ENCODE measurements at regions not wholly inside any gene's neighbourhood (a gene's known extent, or its start where the extent isn't known, plus 50 kb on each side); places are given as distances from the start of the nearest gene placed in this dataset.
A peak's percentile ranks its signal among the peaks of the same experiment; 100 is the strongest.

- Histone ChIP-seq H3K4me3 (no peak overlapping the region), H3K36me3 (no peaks in the 10 kb centered on the region), H3K9me3 (no peaks in the 10 kb centered on the region), H3K27ac (peak overlapping the region; percentile 96), H3K27me3 (replicated peaks; ENCODE audit: insufficient read depth) (no peaks in the 10 kb centered on the region), H3K4me1 (ENCODE audit: control insufficient read depth in 1 of 2, low read depth in 2 of 2) (peaks cover 35 to 67% of the 10 kb centered on the region in 2 donors)
- DNase-seq (ENCODE audit: low spot score) = no peak
- no peak for ATAC-seq (ENCODE audit: insufficient number of reproducible peaks, low FRiP score, low read depth)
- no peak for TF ChIP-seq CTCF (IDR thresholded peaks at IDR 0.05)
These were observed 101.1 kb downstream of the FOXL1 start for GRCh38 chr16:86679490-86679889.

- no peaks in the 10 kb centered on the region for H3K27me3 ChIP-seq (replicated peaks; ENCODE audit: insufficient read depth)
- no peak for DNase-seq (ENCODE audit: low spot score)
- ATAC-seq (ENCODE audit: insufficient number of reproducible peaks, low FRiP score, low read depth) = peak; percentile 57
- H3K4me3 ChIP-seq = peak overlapping the region; percentile 71
- no peaks in the 10 kb centered on the region for H3K36me3 ChIP-seq
- peak overlapping the region; percentile 96 for H3K27ac ChIP-seq
- no peaks in the 10 kb centered on the region for H3K9me3 ChIP-seq
- peaks cover 35 to 67% of the 10 kb centered on the region in 2 donors for H3K4me1 ChIP-seq (ENCODE audit: control insufficient read depth in 1 of 2, low read depth in 2 of 2)
- TF ChIP-seq CTCF (IDR thresholded peaks at IDR 0.05) = no peak
These were observed 101.8 kb downstream of the FOXL1 start for GRCh38 chr16:86680162-86680561.

GRCh38 chr16:86680661-86681030 lies 102.3 kb downstream of the FOXL1 start:
- ATAC-seq (ENCODE audit: insufficient number of reproducible peaks, low FRiP score, low read depth) (no peak), DNase-seq (ENCODE audit: low spot score) (no peak)
- H3K36me3 ChIP-seq = no peaks in the 10 kb centered on the region
- no peaks in the 10 kb centered on the region for H3K9me3 ChIP-seq
- H3K27me3 ChIP-seq (replicated peaks; ENCODE audit: insufficient read depth) = no peaks in the 10 kb centered on the region
- peak overlapping the region; percentile 96 for H3K27ac ChIP-seq
- peaks cover 35 to 67% of the 10 kb centered on the region in 2 donors for H3K4me1 ChIP-seq (ENCODE audit: control insufficient read depth in 1 of 2, low read depth in 2 of 2)
- peak overlapping the region; percentile 71 for H3K4me3 ChIP-seq
- TF ChIP-seq CTCF (IDR thresholded peaks at IDR 0.05) = no peak

GRCh38 chr16:86681031-86681756 lies 102.8 kb downstream of the FOXL1 start:
- Histone ChIP-seq H3K27ac (peak overlapping the region; percentile 96), H3K4me1 (ENCODE audit: control insufficient read depth in 1 of 2, low read depth in 2 of 2) (peaks cover 34 to 61% of the 10 kb centered on the region in 2 donors), H3K4me3 (peak overlapping the region; percentile 71), H3K36me3 (no peaks in the 10 kb centered on the region), H3K9me3 (no peaks in the 10 kb centered on the region), H3K27me3 (replicated peaks; ENCODE audit: insufficient read depth) (no peaks in the 10 kb centered on the region)
- no peak for TF ChIP-seq CTCF (IDR thresholded peaks at IDR 0.05)
- peak; percentile 12 for ATAC-seq (ENCODE audit: insufficient number of reproducible peaks, low FRiP score, low read depth)
- DNase-seq (ENCODE audit: low spot score) = peak; percentile 50

- ATAC-seq (ENCODE audit: insufficient number of reproducible peaks, low FRiP score, low read depth) (no peak), DNase-seq (ENCODE audit: low spot score) (no peak)
- Histone ChIP-seq H3K4me1 (ENCODE audit: control insufficient read depth in 1 of 2, low read depth in 2 of 2) (peaks cover 28 to 56% of the 10 kb centered on the region in 2 donors), H3K36me3 (no peaks in the 10 kb centered on the region), H3K4me3 (peak overlapping the region; percentile 71), H3K9me3 (no peaks in the 10 kb centered on the region), H3K27me3 (replicated peaks; ENCODE audit: insufficient read depth) (no peaks in the 10 kb centered on the region), H3K27ac (peak overlapping the region; percentile 96)
- no peak for TF ChIP-seq CTCF (IDR thresholded peaks at IDR 0.05)
These were observed 103.4 kb downstream of the FOXL1 start for GRCh38 chr16:86681757-86682106.

Data from thoracic aorta (tissue), 2 donors.